ENCODE measurements at regions not wholly inside any gene's neighbourhood (a gene's known extent, or its start where the extent isn't known, plus 50 kb on each side); places are given as distances from the start of the nearest gene placed in this dataset.

DNA sequence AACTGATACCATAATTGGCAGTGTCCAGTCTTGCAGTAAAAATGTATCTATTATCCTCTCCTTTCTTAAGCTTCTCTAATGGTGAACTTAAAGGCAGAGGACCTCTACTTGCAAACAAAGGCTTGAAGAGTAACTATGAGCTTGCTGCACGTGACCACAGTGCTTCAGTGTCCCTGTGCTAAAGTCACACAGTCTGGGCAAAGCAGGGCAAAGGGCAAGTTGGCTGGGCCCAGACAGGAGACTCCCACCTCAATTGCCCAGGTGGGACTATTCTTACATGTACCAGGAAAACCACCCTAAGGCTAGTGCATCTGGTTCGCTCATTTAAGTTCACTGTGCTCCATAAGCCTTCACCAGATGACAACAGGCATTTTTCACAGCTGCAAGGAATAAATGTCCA is 374.2 kb upstream of the PROX1 start:
- TF ChIP-seq CTCF (IDR thresholded peaks at IDR 0.05) (no peak), POLR2A (IDR thresholded peaks at IDR 0.05; ENCODE audit: low read depth) (no peak), POLR2AphosphoS5 (IDR thresholded peaks at IDR 0.05) (no peak)
